Glomerular visceral epithelial cell (primary cell): ENCODE measurements at regions not wholly inside any gene's neighbourhood (a gene's known extent, or its start where the extent isn't known, plus 50 kb on each side); places are given as distances from the start of the nearest gene placed in this dataset.

Experiments
- DNase-seq: peaks from one replicate; pipeline ENCODE4 v3.0.0-alpha.2; 2016; ENCODE audit errors: extremely low spot score

GRCh38 chr3:70120357-70120966 is 120.9 kb downstream of the SAMMSON start:
- DNase-seq: peak; percentile 64

- no peak for DNase-seq
Measured at GRCh38 chr3:70127192-70127591, 127.7 kb downstream of the SAMMSON start.

GRCh38 chr3:70137366-70137765 is 137.8 kb downstream of the SAMMSON start:
- DNase-seq: no peak

GRCh38 chr3:70138606-70139005 is 139.1 kb downstream of the SAMMSON start:
- DNase-seq: no peak
